A549 (cell line): ENCODE measurements at regions not wholly inside any gene's neighbourhood (a gene's known extent, or its start where the extent isn't known, plus 50 kb on each side); places are given as distances from the start of the nearest gene placed in this dataset.

Source experiments
- ATAC-seq, 2 experiments: fragments of 200-7000 bp in 1 of 2; fragments of >200 bp in 1 of 2; cut with Nextera tagmentation in 1 of 2; cut with Tn5 transposase in 1 of 2; 3 replicates each; pipeline versions ENCODE4 v1.8.0 to v1.9.1; 2018 to 2020; ENCODE audit warnings: mild to moderate bottlenecking in 1 of 2, moderate library complexity in 1 of 2
- CTCF ChIA-PET: fragments of 300-600 bp; sonication (Branson Sonifier 250); formaldehyde crosslinking; extraction: SDS; loops from one replicate; lab custom pipeline; 2021; ENCODE audit warnings: antibody characterized with exemption, inconsistent platforms; lab: Yijun Ruan, JAX
- POLR2A ChIA-PET: fragments of 350-600 bp; formaldehyde crosslinking; extraction: SDS; loops from one replicate; lab custom pipeline; 2021; ENCODE audit warnings: antibody characterized with exemption, inconsistent platforms; lab: Yijun Ruan, JAX
- DNase-seq, 2 experiments: peaks; one replicate each; pipeline versions ENCODE4 v3.0.0 to v3.0.0-alpha.2; 2011 to 2016; ENCODE audit warnings: low read depth in 1 of 2, low spot score in 1 of 2
- FAIRE-seq: peaks from 2 replicates; lab custom pipeline; 2011; peaks lifted over from hg19 to GRCh38; lab: Jason Lieb, UNC
- H3K27ac ChIP-seq, 2 experiments: fragments of >200 bp; sonication (Bioruptor Twin); formaldehyde crosslinking; 3 replicates each; pipeline ENCODE4 v1.5.1; 2016 to 2017
- H3K4me1 ChIP-seq: fragments of >200 bp; sonication (Bioruptor Twin); formaldehyde crosslinking; 3 replicates; pipeline ENCODE4 v1.6.1; 2016
- H3K4me2 ChIP-seq: fragments of >200 bp; sonication (Bioruptor Twin); formaldehyde crosslinking; 3 replicates; pipeline ENCODE4 v1.6.1; 2016
- H3K4me3 ChIP-seq: fragments of >200 bp; sonication (Bioruptor Twin); formaldehyde crosslinking; 3 replicates; pipeline ENCODE4 v1.5.1; 2016
- H3K9me3 ChIP-seq: fragments of >200 bp; sonication (Bioruptor Twin); formaldehyde crosslinking; 3 replicates; pipeline ENCODE4 v1.6.1; 2016
- CBX2 ChIP-seq: fragments of 200-600 bp; sonication (generic); IDR thresholded peaks from 2 replicates; pipeline ENCODE4 v1.6.1; 2016; ENCODE audit warnings: low read depth, mild to moderate bottlenecking, borderline replicate concordance
- CBX8 ChIP-seq: fragments of 200-600 bp; sonication (generic); IDR thresholded peaks from 2 replicates; pipeline ENCODE4 v1.6.1; 2016
- CEBPB ChIP-seq, 2 experiments: fragments of >200 bp in 1 of 2; sonication (Bioruptor Twin) in 1 of 2; formaldehyde crosslinking in 1 of 2; IDR thresholded peaks; 2 replicates each; pipeline ENCODE4 v1.6.1; 2012 to 2016
- CTCF ChIP-seq: fragments of >200 bp; sonication (Bioruptor Twin); formaldehyde crosslinking; IDR thresholded peaks from 3 replicates; pipeline ENCODE4 v1.5.1; 2016
- EHF ChIP-seq: fragments of 250-450 bp; sonication (Bioruptor Pico); IDR thresholded peaks from 2 replicates; pipeline ENCODE4 v1.5.0; 2020; ENCODE audit warnings: mild to moderate bottlenecking
- EHMT2 ChIP-seq: fragments of 200-600 bp; sonication (generic); IDR thresholded peaks from 2 replicates; pipeline ENCODE4 v1.6.1; 2016; ENCODE audit warnings: antibody characterized with exemption, low read depth, mild to moderate bottlenecking, moderate library complexity
- FOSB ChIP-seq: fragments of 250-450 bp; sonication (Bioruptor Pico); IDR thresholded peaks from 2 replicates; pipeline ENCODE4 v1.5.0; 2020; ENCODE audit warnings: mild to moderate bottlenecking, moderate library complexity
- FOSL2 ChIP-seq, 2 experiments: fragments of 450-650 bp in 1 of 2; fragments of >200 bp in 1 of 2; sonication (Bioruptor Twin) in 1 of 2; formaldehyde crosslinking; IDR thresholded peaks; 2 replicates each; pipeline versions ENCODE4 v1.5.0 to v1.6.1; 2016 to 2020; ENCODE audit warnings: mild to moderate bottlenecking in 1 of 2, moderate library complexity in 1 of 2
- FOXS1 ChIP-seq: fragments of 250-450 bp; sonication (Bioruptor Pico); IDR thresholded peaks from 2 replicates; pipeline ENCODE4 v1.5.0; 2020; ENCODE audit warnings: mild to moderate bottlenecking, moderate library complexity
- HMGXB4 ChIP-seq: fragments of 250-450 bp; sonication (Bioruptor Pico); IDR thresholded peaks from 2 replicates; pipeline ENCODE4 v1.5.0; 2021; ENCODE audit warnings: mild to moderate bottlenecking, moderate library complexity, borderline replicate concordance
- HOXA7 ChIP-seq: fragments of 250-450 bp; sonication (Bioruptor Pico); IDR thresholded peaks from 2 replicates; pipeline ENCODE4 v1.5.0; 2020; ENCODE audit warnings: mild to moderate bottlenecking, moderate library complexity
- HOXB13 ChIP-seq: fragments of 250-450 bp; sonication (Bioruptor Pico); IDR thresholded peaks from 2 replicates; pipeline ENCODE4 v1.5.0; 2020; ENCODE audit warnings: low read depth, mild to moderate bottlenecking, moderate library complexity
- JUN ChIP-seq, 2 experiments: fragments of >200 bp; sonication (Bioruptor Twin); formaldehyde crosslinking; IDR thresholded peaks; 2 replicates in 1 of 2; 3 replicates in 1 of 2; pipeline ENCODE4 v1.6.1; 2016 to 2017
- KDM1A ChIP-seq: fragments of 200-600 bp; sonication (generic); IDR thresholded peaks from 2 replicates; pipeline ENCODE4 v1.6.1; 2016; ENCODE audit warnings: low read depth, mild to moderate bottlenecking
- KDM5A ChIP-seq: fragments of 200-600 bp; sonication (generic); IDR thresholded peaks from 2 replicates; pipeline ENCODE4 v1.6.1; 2016; ENCODE audit warnings: antibody characterized with exemption, mild to moderate bottlenecking
- MAX ChIP-seq: IDR thresholded peaks from 2 replicates; pipeline ENCODE4 v1.6.1; 2012
- NR3C1 ChIP-seq: fragments of >200 bp; sonication (Bioruptor Twin); formaldehyde crosslinking; IDR thresholded peaks from 3 replicates; pipeline ENCODE4 v1.6.1; 2017
- PHF8 ChIP-seq: fragments of 200-600 bp; sonication (generic); IDR thresholded peaks from 2 replicates; pipeline ENCODE4 v1.6.1; 2016; ENCODE audit warnings: low read depth, mild to moderate bottlenecking, antibody characterized with exemption, moderate library complexity, borderline replicate concordance
- TFCP2L1 ChIP-seq: fragments of 250-450 bp; sonication (Bioruptor Pico); IDR thresholded peaks from 2 replicates; pipeline ENCODE4 v1.5.0; 2021; ENCODE audit warnings: mild to moderate bottlenecking
- TP53 ChIP-seq: fragments of 250-450 bp; sonication (Bioruptor Pico); IDR thresholded peaks from 2 replicates; pipeline ENCODE4 v1.5.0; 2021; ENCODE audit warnings: mild to moderate bottlenecking, moderate library complexity
- ZNF302 ChIP-seq: fragments of 250-450 bp; sonication (Bioruptor Pico); IDR thresholded peaks from 2 replicates; pipeline ENCODE4 v1.9.0; 2021; ENCODE audit warnings: inconsistent platforms, mild to moderate bottlenecking, moderate library complexity
- ZSCAN20 ChIP-seq: fragments of 250-450 bp; sonication (Bioruptor Pico); IDR thresholded peaks from 2 replicates; pipeline ENCODE4 v1.8.0; 2022; ENCODE audit warnings: mild to moderate bottlenecking, moderate library complexity
- WGBS: methylation state at CpG from one replicate; pipeline ENCODE4 v1.1.6; 2017; ENCODE audit errors: missing lambda C conversion rate; 5-methylcytosine and 5-hydroxymethylcytosine counted together
- TF ChIP-seq, protein P1 (sequence below): fragments of >200 bp; sonication (Bioruptor Twin); formaldehyde crosslinking; IDR thresholded peaks from 2 replicates; pipeline ENCODE4 v1.6.1; 2016
- TF ChIP-seq, protein P2 (sequence below): fragments of 250-450 bp; sonication (Bioruptor Pico); IDR thresholded peaks from 2 replicates; pipeline ENCODE4 v1.5.0; 2020; ENCODE audit warnings: low read depth, mild to moderate bottlenecking, moderate library complexity
- TF ChIP-seq, protein P3 (sequence below): IDR thresholded peaks from 2 replicates; pipeline ENCODE4 v1.6.1; 2012; ENCODE audit warnings: low read depth, borderline replicate concordance
- TF ChIP-seq, protein P4 (sequence below): IDR thresholded peaks from 2 replicates; pipeline ENCODE4 v1.6.1; 2012

GRCh38 chr7:68929781-68930261, 668.5 kb upstream of the AUTS2 start:
- peak overlapping the region in 1 of 2 experiments; percentile 66; a peak in 2 of 6 replicates for H3K27ac ChIP-seq
- POLR2A ChIA-PET = no interaction called here
- H3K4me1 ChIP-seq = peaks cover 12% of the 10 kb centered on the region; the same call in 2 of the 3 replicates
- FAIRE-seq = no peak
- ATAC-seq = peak; percentile 74 to 83
- CTCF ChIA-PET = interaction anchor here (0.6 kb wide), 1 partner anchor 144 kb away, joined by 3 read pairs; no protein-coding TSS in a partner anchor
- peak; percentile 18 to 57 for DNase-seq
- H3K4me3 ChIP-seq = no peak overlapping the region
- TF ChIP-seq FOSL2 (IDR thresholded peaks at IDR 0.05) (no peak), FOSL2 (CRISPR knock-in tag; IDR thresholded peaks at IDR 0.05) (peak; percentile 44), CEBPB (IDR thresholded peaks at IDR 0.05) (peak; percentile 53 to 57)
- TF ChIP-seq, protein P1, sequence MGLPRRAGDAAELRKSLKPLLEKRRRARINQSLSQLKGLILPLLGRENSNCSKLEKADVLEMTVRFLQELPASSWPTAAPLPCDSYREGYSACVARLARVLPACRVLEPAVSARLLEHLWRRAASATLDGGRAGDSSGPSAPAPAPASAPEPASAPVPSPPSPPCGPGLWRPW = no peak
- peak overlapping the region; percentile 8; the same call in 1 of the 3 replicates for H3K4me2 ChIP-seq
- peaks cover 2% of the 10 kb centered on the region; the same call in 1 of the 3 replicates for H3K9me3 ChIP-seq
- WGBS = 41% methylated on average over 6 of the region's 6 CpGs

GRCh38 chr7:68936471-68937035, 661.7 kb upstream of the AUTS2 start:
- FAIRE-seq (no peak), DNase-seq (no peak), ATAC-seq (no peak)
- ChIA-PET CTCF (no interaction called here), POLR2A (no interaction called here)
- TF ChIP-seq, protein P2, sequence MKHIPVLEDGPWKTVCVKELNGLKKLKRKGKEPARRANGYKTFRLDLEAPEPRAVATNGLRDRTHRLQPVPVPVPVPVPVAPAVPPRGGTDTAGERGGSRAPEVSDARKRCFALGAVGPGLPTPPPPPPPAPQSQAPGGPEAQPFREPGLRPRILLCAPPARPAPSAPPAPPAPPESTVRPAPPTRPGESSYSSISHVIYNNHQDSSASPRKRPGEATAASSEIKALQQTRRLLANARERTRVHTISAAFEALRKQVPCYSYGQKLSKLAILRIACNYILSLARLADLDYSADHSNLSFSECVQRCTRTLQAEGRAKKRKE (CRISPR knock-in tag) = no peak
- no peak for TF ChIP-seq NR3C1
- no peak for TF ChIP-seq FOSL2 (IDR thresholded peaks at IDR 0.05)
- no peak for TF ChIP-seq FOSL2 (CRISPR knock-in tag; IDR thresholded peaks at IDR 0.05)
- TF ChIP-seq, protein P1 = no peak
- no peak for TF ChIP-seq FOXS1 (CRISPR knock-in tag)
- TF ChIP-seq CBX2 = no peak
- no peak for TF ChIP-seq HOXB13 (CRISPR knock-in tag)
- TF ChIP-seq CTCF = no peak
- no peak for TF ChIP-seq TFCP2L1 (CRISPR knock-in tag)
- Histone ChIP-seq H3K4me1 (no peaks in the 10 kb centered on the region), H3K4me3 (no peak overlapping the region), H3K9me3 (peaks cover 2% of the 10 kb centered on the region; the same call in 1 of the 3 replicates), H3K27ac (no peak overlapping the region), H3K4me2 (no peak overlapping the region)
- 66% methylated on average over 10 of the region's 10 CpGs for WGBS

DNA sequence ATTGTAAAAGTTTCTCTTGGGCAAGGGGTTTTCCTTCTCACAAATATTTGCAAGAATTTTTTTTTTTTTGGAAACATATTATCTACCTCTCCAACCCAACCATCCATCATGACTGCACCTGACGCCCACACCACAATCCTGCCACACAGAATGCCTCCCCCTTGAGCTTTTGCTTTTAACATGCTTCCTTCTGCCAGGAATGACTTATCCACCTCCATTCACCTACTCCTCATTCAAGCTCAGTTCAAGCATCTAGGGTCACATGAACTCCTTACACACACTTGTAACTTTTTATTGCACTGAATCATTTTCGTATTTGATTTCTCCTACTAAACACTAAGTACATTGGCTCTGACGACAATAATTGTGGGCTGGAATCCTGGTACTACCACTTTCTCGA, 660.1 kb upstream of the AUTS2 start:
- no peak for FAIRE-seq
- TF ChIP-seq MAX = no peak
- no peak for TF ChIP-seq EHMT2
- no peak for TF ChIP-seq PHF8
- TF ChIP-seq JUN (IDR thresholded peaks at IDR 0.05) = no peak
- TF ChIP-seq, protein P3, sequence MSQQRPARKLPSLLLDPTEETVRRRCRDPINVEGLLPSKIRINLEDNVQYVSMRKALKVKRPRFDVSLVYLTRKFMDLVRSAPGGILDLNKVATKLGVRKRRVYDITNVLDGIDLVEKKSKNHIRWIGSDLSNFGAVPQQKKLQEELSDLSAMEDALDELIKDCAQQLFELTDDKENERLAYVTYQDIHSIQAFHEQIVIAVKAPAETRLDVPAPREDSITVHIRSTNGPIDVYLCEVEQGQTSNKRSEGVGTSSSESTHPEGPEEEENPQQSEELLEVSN = no peak
- TF ChIP-seq, protein P4, sequence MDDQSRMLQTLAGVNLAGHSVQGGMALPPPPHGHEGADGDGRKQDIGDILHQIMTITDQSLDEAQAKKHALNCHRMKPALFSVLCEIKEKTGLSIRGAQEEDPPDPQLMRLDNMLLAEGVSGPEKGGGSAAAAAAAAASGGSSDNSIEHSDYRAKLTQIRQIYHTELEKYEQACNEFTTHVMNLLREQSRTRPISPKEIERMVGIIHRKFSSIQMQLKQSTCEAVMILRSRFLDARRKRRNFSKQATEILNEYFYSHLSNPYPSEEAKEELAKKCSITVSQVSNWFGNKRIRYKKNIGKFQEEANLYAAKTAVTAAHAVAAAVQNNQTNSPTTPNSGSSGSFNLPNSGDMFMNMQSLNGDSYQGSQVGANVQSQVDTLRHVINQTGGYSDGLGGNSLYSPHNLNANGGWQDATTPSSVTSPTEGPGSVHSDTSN = no peak
- no peak for TF ChIP-seq KDM1A
- no peak for TF ChIP-seq HOXA7 (CRISPR knock-in tag)
- no peak for TF ChIP-seq ZNF302 (CRISPR knock-in tag)
- no peak for TF ChIP-seq ZSCAN20 (CRISPR knock-in tag)
- TF ChIP-seq CBX8 = no peak
- no peak for TF ChIP-seq FOSB (CRISPR knock-in tag)
- TF ChIP-seq EHF (CRISPR knock-in tag) = no peak
- TF ChIP-seq KDM5A = no peak
- no peak for TF ChIP-seq HMGXB4 (CRISPR knock-in tag)
- no peak for TF ChIP-seq TP53
- no peak for TF ChIP-seq HOXB13 (CRISPR knock-in tag)
- no peak overlapping the region for H3K4me2 ChIP-seq
- WGBS = 18% methylated on average over 4 of the region's 4 CpGs
- ChIA-PET CTCF (no interaction called here), POLR2A (no interaction called here)
- H3K9me3 ChIP-seq = peaks cover 2% of the 10 kb centered on the region; the same call in 1 of the 3 replicates
- no peak for DNase-seq
- H3K27ac ChIP-seq = no peak overlapping the region
- no peak overlapping the region for H3K4me3 ChIP-seq
- H3K4me1 ChIP-seq = no peaks in the 10 kb centered on the region
- no peak for ATAC-seq
